ENCODE measurements at regions not wholly inside any gene's neighbourhood (a gene's known extent, or its start where the extent isn't known, plus 50 kb on each side); places are given as distances from the start of the nearest gene placed in this dataset.

GRCh38 chr5:96288845-96289185 lies 144.2 kb downstream of the PCSK1 start:
- no peak for TF ChIP-seq CTCF (IDR thresholded peaks at IDR 0.05)
- H3K4me3 ChIP-seq (replicated peaks in 1 of 3; ENCODE audit: low read depth in 2 of 3, low read length in 3 of 3): no peak overlapping the region
- no peaks in the 10 kb centered on the region for H4K20me1 ChIP-seq (ENCODE audit: insufficient read depth, low read length)
- peaks cover 21% of the 10 kb centered on the region for H3K4me1 Mint-ChIP-seq
- no peak overlapping the region for H3K4me3 Mint-ChIP-seq
- peaks cover 12 to 15% of the 10 kb centered on the region in 2 donors for H3K4me1 ChIP-seq (ENCODE audit: control insufficient read depth in 1 of 2, insufficient read depth in 2 of 2, low read length in 2 of 2)
- H3K9ac ChIP-seq (ENCODE audit: insufficient read depth, low read length, poor library complexity, severe bottlenecking): no peak overlapping the region
- no peaks in the 10 kb centered on the region for H3K36me3 ChIP-seq (replicated peaks in 1 of 2; ENCODE audit: control insufficient read depth in 1 of 2, insufficient read depth in 2 of 2, low read length in 2 of 2)
- WGBS (ENCODE audit: insufficient coverage): no CpG with 5 or more reads among the region's 1 CpG
- no peak overlapping the region for H3K27ac Mint-ChIP-seq
- H3K27me3 Mint-ChIP-seq (ENCODE audit: low read depth in 3 of 3): no peaks in the 10 kb centered on the region
- no peaks in the 10 kb centered on the region for H3K27me3 ChIP-seq (ENCODE audit: control insufficient read depth in 2 of 2, insufficient read depth in 2 of 2, low read length in 2 of 2)
- no peak overlapping the region for H2AFZ ChIP-seq (ENCODE audit: insufficient read depth, low read depth, low read length, poor library complexity, severe bottlenecking)
- no peaks in the 10 kb centered on the region for H3K79me2 ChIP-seq (ENCODE audit: insufficient read depth, low read length)
- intact Hi-C loops (cut with micrococcal nuclease): no loop called here
- H3K9me3 Mint-ChIP-seq: peaks cover 0 to 6% (median 3%) of the 10 kb centered on the region in 7 donors
- DNase-seq: peak in 2 of 3 donors; percentile 9 to 16
- H3K9me3 ChIP-seq (replicated peaks in 1 of 2; ENCODE audit: control insufficient read depth in 1 of 2, insufficient read depth in 1 of 2, low read length in 2 of 2): no peaks in the 10 kb centered on the region
- H3K4me2 ChIP-seq (replicated peaks; ENCODE audit: extremely low read depth, low read length, poor library complexity, severe bottlenecking): no peak overlapping the region
- H3K27ac ChIP-seq (ENCODE audit: low read depth in 1 of 2, low read length in 2 of 2): no peak overlapping the region
- H3K36me3 Mint-ChIP-seq: no peaks in the 10 kb centered on the region

GRCh38 chr5:96288166-96288844 lies 144.7 kb downstream of the PCSK1 start:
- no peak overlapping the region for H3K27ac Mint-ChIP-seq
- Histone ChIP-seq H4K20me1 (ENCODE audit: insufficient read depth, low read length) (no peaks in the 10 kb centered on the region), H3K36me3 (replicated peaks in 1 of 2; ENCODE audit: control insufficient read depth in 1 of 2, insufficient read depth in 2 of 2, low read length in 2 of 2) (no peaks in the 10 kb centered on the region), H3K79me2 (ENCODE audit: insufficient read depth, low read length) (no peaks in the 10 kb centered on the region), H3K27me3 (ENCODE audit: control insufficient read depth in 2 of 2, insufficient read depth in 2 of 2, low read length in 2 of 2) (no peaks in the 10 kb centered on the region), H3K4me1 (ENCODE audit: control insufficient read depth in 1 of 2, insufficient read depth in 2 of 2, low read length in 2 of 2) (peaks cover 12 to 15% of the 10 kb centered on the region in 2 donors), H2AFZ (ENCODE audit: insufficient read depth, low read depth, low read length, poor library complexity, severe bottlenecking) (no peak overlapping the region), H3K4me3 (replicated peaks in 1 of 3; ENCODE audit: low read depth in 2 of 3, low read length in 3 of 3) (no peak overlapping the region), H3K4me2 (replicated peaks; ENCODE audit: extremely low read depth, low read length, poor library complexity, severe bottlenecking) (no peak overlapping the region), H3K9me3 (replicated peaks in 1 of 2; ENCODE audit: control insufficient read depth in 1 of 2, insufficient read depth in 1 of 2, low read length in 2 of 2) (no peaks in the 10 kb centered on the region), H3K27ac (ENCODE audit: low read depth in 1 of 2, low read length in 2 of 2) (no peak overlapping the region), H3K9ac (ENCODE audit: insufficient read depth, low read length, poor library complexity, severe bottlenecking) (no peak overlapping the region)
- no CpG with 5 or more reads among the region's 3 CpGs for WGBS (ENCODE audit: insufficient coverage)
- H3K4me1 Mint-ChIP-seq: peaks cover 26% of the 10 kb centered on the region
- TF ChIP-seq CTCF (IDR thresholded peaks at IDR 0.05): no peak
- intact Hi-C loops (cut with micrococcal nuclease): no loop called here
- H3K36me3 Mint-ChIP-seq: no peaks in the 10 kb centered on the region
- peaks cover 0 to 6% (median 3%) of the 10 kb centered on the region in 7 donors for H3K9me3 Mint-ChIP-seq
- no peak overlapping the region for H3K4me3 Mint-ChIP-seq
- DNase-seq: peak in 1 of 3 donors; percentile 8
- no peaks in the 10 kb centered on the region for H3K27me3 Mint-ChIP-seq (ENCODE audit: low read depth in 3 of 3)
